NCI-H1417 (cell line): ENCODE measurements at regions not wholly inside any gene's neighbourhood (a gene's known extent, or its start where the extent isn't known, plus 50 kb on each side); places are given as distances from the start of the nearest gene placed in this dataset.

ENCODE experiments used
- DNase-seq, 3 experiments: peaks; one replicate each; lab custom pipeline; 2025; lab: John Stamatoyannopoulos, UW

- no peak for DNase-seq
These were observed 126.1 kb downstream of the SEC14L1 start for GRCh38 chr17:77266891-77267341.

- peak in 2 of 3 experiments; percentile 21 to 49 for DNase-seq
These were observed 129.2 kb downstream of the SEC14L1 start for GRCh38 chr17:77269696-77270681.

- DNase-seq = no peak
These were observed 130.6 kb downstream of the SEC14L1 start for GRCh38 chr17:77271411-77271810.

- no peak for DNase-seq
These were observed 132.8 kb downstream of the SEC14L1 start for GRCh38 chr17:77273397-77274085.

- DNase-seq = no peak
These were observed 133.5 kb downstream of the SEC14L1 start for GRCh38 chr17:77274096-77274845.

- no peak for DNase-seq
These were observed 138.9 kb downstream of the SEC14L1 start for GRCh38 chr17:77279448-77280303.

- DNase-seq = peak; percentile 58 to 79 (median 63)
These were observed 139.7 kb downstream of the SEC14L1 start for GRCh38 chr17:77280304-77281121.

- peak; percentile 75 to 87 (median 79) for DNase-seq
These were observed 140.5 kb downstream of the SEC14L1 start for GRCh38 chr17:77281122-77281903.

GRCh38 chr17:77281904-77282367 is 141.2 kb downstream of the SEC14L1 start:
- peak; percentile 30 to 62 (median 47) for DNase-seq

- DNase-seq = peak; percentile 12 to 61 (median 16)
These were observed 142.1 kb downstream of the SEC14L1 start for GRCh38 chr17:77282524-77283515.

- no peak for DNase-seq
These were observed 143.4 kb downstream of the SEC14L1 start for GRCh38 chr17:77284023-77284617.

- peak in 2 of 3 experiments; percentile 49 to 63 for DNase-seq
These were observed 145.0 kb downstream of the SEC14L1 start for GRCh38 chr17:77285594-77286390.

GRCh38 chr17:77286391-77286640 is 145.5 kb downstream of the SEC14L1 start:
- no peak for DNase-seq

- peak; percentile 8 to 63 (median 40) for DNase-seq
These were observed 146.1 kb downstream of the SEC14L1 start for GRCh38 chr17:77286641-77287431.

GRCh38 chr17:77287432-77288068 is 146.8 kb downstream of the SEC14L1 start:
- DNase-seq = peak in 1 of 3 experiments; percentile 76
